HEK293 (cell line): ENCODE measurements at regions not wholly inside any gene's neighbourhood (a gene's known extent, or its start where the extent isn't known, plus 50 kb on each side); places are given as distances from the start of the nearest gene placed in this dataset.

Experiments used
- SP2 ChIP-seq: fragments of 450-650 bp; formaldehyde crosslinking; IDR thresholded peaks from 2 replicates; pipeline ENCODE4 v1.5.1; 2016; ENCODE audit warnings: missing biosample characterization, missing genetic modification characterization
- ZBTB48 ChIP-seq: fragments of 450-650 bp; formaldehyde crosslinking; IDR thresholded peaks from 2 replicates; pipeline ENCODE4 v1.5.1; 2016; ENCODE audit warnings: missing biosample characterization, missing genetic modification characterization
- ZBTB7A ChIP-seq: fragments of 450-650 bp; formaldehyde crosslinking; IDR thresholded peaks from 2 replicates; pipeline ENCODE4 v1.5.1; 2016; ENCODE audit warnings: low read depth, missing biosample characterization, missing genetic modification characterization
- ZNF121 ChIP-seq: fragments of 450-650 bp; formaldehyde crosslinking; IDR thresholded peaks from 2 replicates; pipeline ENCODE4 v1.5.1; 2016; ENCODE audit warnings: missing biosample characterization, missing genetic modification characterization
- ZNF521 ChIP-seq: fragments of 450-650 bp; formaldehyde crosslinking; IDR thresholded peaks from 2 replicates; pipeline ENCODE4 v1.5.1; 2017; ENCODE audit warnings: missing biosample characterization, mild to moderate bottlenecking, missing genetic modification characterization
- ZNF555 ChIP-seq: fragments of 450-650 bp; formaldehyde crosslinking; conservative IDR thresholded peaks from 2 replicates; pipeline ENCODE4 v1.5.1; 2017; ENCODE audit warnings: missing biosample characterization, mild to moderate bottlenecking, missing genetic modification characterization, inconsistent platforms
- ZNF792 ChIP-seq: fragments of 450-650 bp; formaldehyde crosslinking; IDR thresholded peaks from 2 replicates; pipeline ENCODE4 v1.5.1; 2016; ENCODE audit warnings: missing biosample characterization, missing genetic modification characterization
- ZNF837 ChIP-seq: fragments of 450-650 bp; formaldehyde crosslinking; IDR thresholded peaks from 2 replicates; pipeline ENCODE4 v1.5.1; 2016; ENCODE audit warnings: missing biosample characterization, missing genetic modification characterization
- TF ChIP-seq, protein P1 (sequence below): fragments of 450-650 bp; formaldehyde crosslinking; conservative IDR thresholded peaks from 2 replicates; pipeline ENCODE4 v1.5.1; 2016; ENCODE audit warnings: low read depth, missing biosample characterization, missing genetic modification characterization
- TF ChIP-seq, protein P2 (sequence below): fragments of 450-650 bp; formaldehyde crosslinking; IDR thresholded peaks from 2 replicates; pipeline ENCODE4 v1.5.1; 2016; ENCODE audit warnings: missing biosample characterization, missing genetic modification characterization
- TF ChIP-seq, protein P3 (sequence below): fragments of 450-650 bp; formaldehyde crosslinking; IDR thresholded peaks from 2 replicates; pipeline ENCODE4 v1.5.1; 2016; ENCODE audit warnings: missing biosample characterization, missing genetic modification characterization
- TF ChIP-seq, protein P4 (sequence below): fragments of 450-650 bp; formaldehyde crosslinking; optimal IDR thresholded peaks from 2 replicates; pipeline ENCODE3; 2016; ENCODE audit warnings: missing biosample characterization, mild to moderate bottlenecking, missing genetic modification characterization
- TF ChIP-seq, protein P5 (sequence below): IDR thresholded peaks from 2 replicates; pipeline ENCODE4 v1.6.1; 2011; ENCODE audit warnings: mild to moderate bottlenecking, low read depth, low read length, borderline replicate concordance

DNA sequence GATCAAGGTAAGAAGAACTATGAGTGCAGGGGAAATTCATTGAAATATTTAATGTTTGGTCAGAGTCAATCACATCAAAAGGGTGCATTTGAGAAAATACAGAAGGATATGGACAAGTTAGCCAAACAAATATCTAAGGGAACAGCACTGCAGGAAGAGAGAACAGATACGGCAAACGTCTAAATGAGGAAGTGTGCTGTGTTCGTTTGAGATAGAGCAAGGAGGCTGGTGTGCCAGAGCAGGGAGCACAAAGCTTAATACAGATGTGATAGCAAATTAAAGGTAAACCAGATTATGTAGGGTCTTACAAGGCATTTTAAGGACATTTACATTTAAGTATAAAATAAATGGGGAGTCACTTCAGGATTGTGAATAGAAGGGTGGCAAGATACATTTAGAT is 241.3 kb upstream of the ZNF804A start:
- no peak for TF ChIP-seq ZNF121 (tag by site-specific recombination)
- TF ChIP-seq ZBTB48 (tag by site-specific recombination), result no peak
- TF ChIP-seq, protein P1, sequence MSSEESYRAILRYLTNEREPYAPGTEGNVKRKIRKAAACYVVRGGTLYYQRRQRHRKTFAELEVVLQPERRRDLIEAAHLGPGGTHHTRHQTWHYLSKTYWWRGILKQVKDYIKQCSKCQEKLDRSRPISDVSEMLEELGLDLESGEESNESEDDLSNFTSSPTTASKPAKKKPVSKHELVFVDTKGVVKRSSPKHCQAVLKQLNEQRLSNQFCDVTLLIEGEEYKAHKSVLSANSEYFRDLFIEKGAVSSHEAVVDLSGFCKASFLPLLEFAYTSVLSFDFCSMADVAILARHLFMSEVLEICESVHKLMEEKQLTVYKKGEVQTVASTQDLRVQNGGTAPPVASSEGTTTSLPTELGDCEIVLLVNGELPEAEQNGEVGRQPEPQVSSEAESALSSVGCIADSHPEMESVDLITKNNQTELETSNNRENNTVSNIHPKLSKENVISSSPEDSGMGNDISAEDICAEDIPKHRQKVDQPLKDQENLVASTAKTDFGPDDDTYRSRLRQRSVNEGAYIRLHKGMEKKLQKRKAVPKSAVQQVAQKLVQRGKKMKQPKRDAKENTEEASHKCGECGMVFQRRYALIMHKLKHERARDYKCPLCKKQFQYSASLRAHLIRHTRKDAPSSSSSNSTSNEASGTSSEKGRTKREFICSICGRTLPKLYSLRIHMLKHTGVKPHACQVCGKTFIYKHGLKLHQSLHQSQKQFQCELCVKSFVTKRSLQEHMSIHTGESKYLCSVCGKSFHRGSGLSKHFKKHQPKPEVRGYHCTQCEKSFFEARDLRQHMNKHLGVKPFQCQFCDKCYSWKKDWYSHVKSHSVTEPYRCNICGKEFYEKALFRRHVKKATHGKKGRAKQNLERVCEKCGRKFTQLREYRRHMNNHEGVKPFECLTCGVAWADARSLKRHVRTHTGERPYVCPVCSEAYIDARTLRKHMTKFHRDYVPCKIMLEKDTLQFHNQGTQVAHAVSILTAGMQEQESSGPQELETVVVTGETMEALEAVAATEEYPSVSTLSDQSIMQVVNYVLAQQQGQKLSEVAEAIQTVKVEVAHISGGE (tag by site-specific recombination), result no peak
- TF ChIP-seq SP2, result no peak
- no peak for TF ChIP-seq ZNF837 (tag by site-specific recombination)
- no peak for TF ChIP-seq ZNF555 (tag by site-specific recombination)
- TF ChIP-seq, protein P2, sequence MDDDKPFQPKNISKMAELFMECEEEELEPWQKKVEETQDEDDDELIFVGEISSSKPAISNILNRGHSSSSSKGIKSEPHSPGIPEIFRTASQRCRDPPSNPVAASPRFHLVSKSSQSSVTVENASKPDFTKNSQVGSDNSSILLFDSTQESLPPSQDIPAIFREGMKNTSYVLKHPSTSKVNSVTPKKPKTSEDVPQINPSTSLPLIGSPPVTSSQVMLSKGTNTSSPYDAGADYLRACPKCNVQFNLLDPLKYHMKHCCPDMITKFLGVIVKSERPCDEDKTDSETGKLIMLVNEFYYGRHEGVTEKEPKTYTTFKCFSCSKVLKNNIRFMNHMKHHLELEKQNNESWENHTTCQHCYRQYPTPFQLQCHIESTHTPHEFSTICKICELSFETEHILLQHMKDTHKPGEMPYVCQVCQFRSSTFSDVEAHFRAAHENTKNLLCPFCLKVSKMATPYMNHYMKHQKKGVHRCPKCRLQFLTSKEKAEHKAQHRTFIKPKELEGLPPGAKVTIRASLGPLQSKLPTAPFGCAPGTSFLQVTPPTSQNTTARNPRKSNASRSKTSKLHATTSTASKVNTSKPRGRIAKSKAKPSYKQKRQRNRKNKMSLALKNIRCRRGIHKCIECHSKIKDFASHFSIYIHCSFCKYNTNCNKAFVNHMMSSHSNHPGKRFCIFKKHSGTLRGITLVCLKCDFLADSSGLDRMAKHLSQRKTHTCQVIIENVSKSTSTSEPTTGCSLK, result no peak
- TF ChIP-seq, protein P3, sequence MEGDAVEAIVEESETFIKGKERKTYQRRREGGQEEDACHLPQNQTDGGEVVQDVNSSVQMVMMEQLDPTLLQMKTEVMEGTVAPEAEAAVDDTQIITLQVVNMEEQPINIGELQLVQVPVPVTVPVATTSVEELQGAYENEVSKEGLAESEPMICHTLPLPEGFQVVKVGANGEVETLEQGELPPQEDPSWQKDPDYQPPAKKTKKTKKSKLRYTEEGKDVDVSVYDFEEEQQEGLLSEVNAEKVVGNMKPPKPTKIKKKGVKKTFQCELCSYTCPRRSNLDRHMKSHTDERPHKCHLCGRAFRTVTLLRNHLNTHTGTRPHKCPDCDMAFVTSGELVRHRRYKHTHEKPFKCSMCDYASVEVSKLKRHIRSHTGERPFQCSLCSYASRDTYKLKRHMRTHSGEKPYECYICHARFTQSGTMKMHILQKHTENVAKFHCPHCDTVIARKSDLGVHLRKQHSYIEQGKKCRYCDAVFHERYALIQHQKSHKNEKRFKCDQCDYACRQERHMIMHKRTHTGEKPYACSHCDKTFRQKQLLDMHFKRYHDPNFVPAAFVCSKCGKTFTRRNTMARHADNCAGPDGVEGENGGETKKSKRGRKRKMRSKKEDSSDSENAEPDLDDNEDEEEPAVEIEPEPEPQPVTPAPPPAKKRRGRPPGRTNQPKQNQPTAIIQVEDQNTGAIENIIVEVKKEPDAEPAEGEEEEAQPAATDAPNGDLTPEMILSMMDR (tag by site-specific recombination), result no peak
- no peak for TF ChIP-seq ZNF792 (tag by site-specific recombination)
- no peak for TF ChIP-seq ZBTB7A (tag by site-specific recombination)
- TF ChIP-seq, protein P4, sequence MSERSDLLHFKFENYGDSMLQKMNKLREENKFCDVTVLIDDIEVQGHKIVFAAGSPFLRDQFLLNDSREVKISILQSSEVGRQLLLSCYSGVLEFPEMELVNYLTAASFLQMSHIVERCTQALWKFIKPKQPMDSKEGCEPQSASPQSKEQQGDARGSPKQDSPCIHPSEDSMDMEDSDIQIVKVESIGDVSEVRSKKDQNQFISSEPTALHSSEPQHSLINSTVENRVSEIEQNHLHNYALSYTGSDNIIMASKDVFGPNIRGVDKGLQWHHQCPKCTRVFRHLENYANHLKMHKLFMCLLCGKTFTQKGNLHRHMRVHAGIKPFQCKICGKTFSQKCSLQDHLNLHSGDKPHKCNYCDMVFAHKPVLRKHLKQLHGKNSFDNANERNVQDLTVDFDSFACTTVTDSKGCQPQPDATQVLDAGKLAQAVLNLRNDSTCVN, result no peak
- TF ChIP-seq ZNF521, result no peak
- TF ChIP-seq, protein P5, sequence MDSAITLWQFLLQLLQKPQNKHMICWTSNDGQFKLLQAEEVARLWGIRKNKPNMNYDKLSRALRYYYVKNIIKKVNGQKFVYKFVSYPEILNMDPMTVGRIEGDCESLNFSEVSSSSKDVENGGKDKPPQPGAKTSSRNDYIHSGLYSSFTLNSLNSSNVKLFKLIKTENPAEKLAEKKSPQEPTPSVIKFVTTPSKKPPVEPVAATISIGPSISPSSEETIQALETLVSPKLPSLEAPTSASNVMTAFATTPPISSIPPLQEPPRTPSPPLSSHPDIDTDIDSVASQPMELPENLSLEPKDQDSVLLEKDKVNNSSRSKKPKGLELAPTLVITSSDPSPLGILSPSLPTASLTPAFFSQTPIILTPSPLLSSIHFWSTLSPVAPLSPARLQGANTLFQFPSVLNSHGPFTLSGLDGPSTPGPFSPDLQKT, result no peak
